ENCODE measurements at regions not wholly inside any gene's neighbourhood (a gene's known extent, or its start where the extent isn't known, plus 50 kb on each side); places are given as distances from the start of the nearest gene placed in this dataset.
"Not testable (repeated sequence)": the region's sequence is repeated elsewhere in the genome, so short reads cannot be mapped to it uniquely, and the experiment has no call there.

GRCh38 chr1:83455753-83456152 is 543.2 kb downstream of the TTLL7 start:
- not testable (repeated sequence) for DNase-seq

- not testable (repeated sequence) for DNase-seq
These were observed 553.1 kb downstream of the TTLL7 start for GRCh38 chr1:83445873-83446272.

GRCh38 chr1:83442412-83442811 is 556.5 kb downstream of the TTLL7 start:
- DNase-seq: not testable (repeated sequence)

- not testable (repeated sequence) for DNase-seq
These were observed 558.3 kb downstream of the TTLL7 start for GRCh38 chr1:83440586-83440985.

- not testable (repeated sequence) for DNase-seq
These were observed 558.9 kb downstream of the TTLL7 start for GRCh38 chr1:83440021-83440420.

- DNase-seq: not testable (repeated sequence)
These were observed 560.6 kb downstream of the TTLL7 start for GRCh38 chr1:83438316-83438715.

GRCh38 chr1:83435336-83435735 is 563.6 kb downstream of the TTLL7 start:
- not testable (repeated sequence) for DNase-seq

- DNase-seq: not testable (repeated sequence)
These were observed 571.4 kb downstream of the TTLL7 start for GRCh38 chr1:83427566-83427965.

GRCh38 chr1:83423382-83423781 is 575.5 kb downstream of the TTLL7 start:
- DNase-seq: not testable (repeated sequence)

- no peak for DNase-seq
These were observed 580.4 kb downstream of the TTLL7 start for GRCh38 chr1:83418558-83418957.

- DNase-seq: not testable (repeated sequence)
These were observed 585.2 kb downstream of the TTLL7 start for GRCh38 chr1:83413839-83414107.

GRCh38 chr1:83410746-83411413 is 588.1 kb downstream of the TTLL7 start:
- DNase-seq: not testable (repeated sequence)

GRCh38 chr1:83406693-83407371 is 592.1 kb downstream of the TTLL7 start:
- not testable (repeated sequence) for DNase-seq

- DNase-seq: not testable (repeated sequence)
These were observed 593.1 kb downstream of the TTLL7 start for GRCh38 chr1:83405789-83406188.

- not testable (repeated sequence) for DNase-seq
These were observed 595.4 kb downstream of the TTLL7 start for GRCh38 chr1:83403500-83403899.

GRCh38 chr1:83401146-83401545 is 597.8 kb downstream of the TTLL7 start:
- DNase-seq: peak; percentile 64

- DNase-seq: not testable (repeated sequence)
These were observed 598.8 kb downstream of the TTLL7 start for GRCh38 chr1:83400173-83400572.

- not testable (repeated sequence) for DNase-seq
These were observed 600.8 kb downstream of the TTLL7 start for GRCh38 chr1:83398125-83398524.

- DNase-seq: not testable (repeated sequence)
These were observed 603.8 kb downstream of the TTLL7 start for GRCh38 chr1:83395130-83395529.

GRCh38 chr1:83386946-83387345 is 612.0 kb downstream of the TTLL7 start:
- not testable (repeated sequence) for DNase-seq

- not testable (repeated sequence) for DNase-seq
These were observed 615.8 kb downstream of the TTLL7 start for GRCh38 chr1:83383107-83383506.

- DNase-seq: not testable (repeated sequence)
These were observed 625.9 kb downstream of the TTLL7 start for GRCh38 chr1:83373018-83373417.

- not testable (repeated sequence) for DNase-seq
These were observed 629.1 kb downstream of the TTLL7 start for GRCh38 chr1:83369853-83370252.

- not testable (repeated sequence) for DNase-seq
These were observed 633.6 kb downstream of the TTLL7 start for GRCh38 chr1:83365320-83365719.

GRCh38 chr1:83345375-83345774 is 653.6 kb downstream of the TTLL7 start:
- DNase-seq: not testable (repeated sequence)
